Neural cell (in vitro differentiated cells): ENCODE measurements at regions not wholly inside any gene's neighbourhood (a gene's known extent, or its start where the extent isn't known, plus 50 kb on each side); places are given as distances from the start of the nearest gene placed in this dataset.

Experiments
- CTCF ChIP-seq: fragments of 450-650 bp; IDR thresholded peaks from 2 replicates; pipeline ENCODE4 v1.5.1; 2014; ENCODE audit warnings: antibody characterized with exemption, mild to moderate bottlenecking, moderate library complexity; ENCODE audit not compliant: poor library complexity, severe bottlenecking
- EP300 ChIP-seq: fragments of 450-650 bp; conservative IDR thresholded peaks from 2 replicates; pipeline ENCODE4 v1.6.1; 2014; ENCODE audit warnings: antibody characterized with exemption, mild to moderate bottlenecking, moderate library complexity; ENCODE audit not compliant: poor library complexity, severe bottlenecking
- EZH2 ChIP-seq: fragments of 200-600, 300-800 bp; shearing (Covaris generic), sonication (generic); IDR thresholded peaks from 2 replicates; pipeline ENCODE4 v1.6.1; 2014; ENCODE audit warnings: antibody characterized with exemption, low read length, borderline replicate concordance, mild to moderate bottlenecking; ENCODE audit not compliant: insufficient read depth, poor library complexity, severe bottlenecking
- MXI1 ChIP-seq: fragments of 450-650 bp; conservative IDR thresholded peaks from 2 replicates; pipeline ENCODE4 v1.6.1; 2014; ENCODE audit warnings: antibody characterized with exemption, mild to moderate bottlenecking; ENCODE audit not compliant: poor library complexity, severe bottlenecking
- POLR2AphosphoS5 ChIP-seq: IDR thresholded peaks from 2 replicates; pipeline ENCODE4 v1.6.1; 2012
- RAD21 ChIP-seq: fragments of 450-650 bp; conservative IDR thresholded peaks from 2 replicates; pipeline ENCODE4 v1.6.1; 2014; ENCODE audit warnings: antibody characterized with exemption, mild to moderate bottlenecking, moderate library complexity
- REST ChIP-seq: IDR thresholded peaks from 2 replicates; pipeline ENCODE4 v1.6.1; 2012; ENCODE audit warnings: borderline replicate concordance
- SMC3 ChIP-seq: fragments of 450-650 bp; conservative IDR thresholded peaks from 2 replicates; pipeline ENCODE4 v1.6.1; 2014; ENCODE audit warnings: antibody characterized with exemption, mild to moderate bottlenecking, moderate library complexity; ENCODE audit not compliant: poor library complexity
- TAF1 ChIP-seq: IDR thresholded peaks from 2 replicates; pipeline ENCODE4 v1.6.1; 2012; ENCODE audit warnings: low read depth

- TF ChIP-seq EZH2: no peak
- TF ChIP-seq RAD21: no peak
- TF ChIP-seq POLR2AphosphoS5: no peak
- no peak for TF ChIP-seq CTCF
- TF ChIP-seq TAF1: no peak
- no peak for TF ChIP-seq REST
- TF ChIP-seq SMC3: no peak
- TF ChIP-seq EP300: no peak
- TF ChIP-seq MXI1: no peak
Observed at GRCh38 chr9:29044959-29045358, 1471.7 kb upstream of the C9orf72 start.
